ENCODE measurements at regions not wholly inside any gene's neighbourhood (a gene's known extent, or its start where the extent isn't known, plus 50 kb on each side); places are given as distances from the start of the nearest gene placed in this dataset.

DNA sequence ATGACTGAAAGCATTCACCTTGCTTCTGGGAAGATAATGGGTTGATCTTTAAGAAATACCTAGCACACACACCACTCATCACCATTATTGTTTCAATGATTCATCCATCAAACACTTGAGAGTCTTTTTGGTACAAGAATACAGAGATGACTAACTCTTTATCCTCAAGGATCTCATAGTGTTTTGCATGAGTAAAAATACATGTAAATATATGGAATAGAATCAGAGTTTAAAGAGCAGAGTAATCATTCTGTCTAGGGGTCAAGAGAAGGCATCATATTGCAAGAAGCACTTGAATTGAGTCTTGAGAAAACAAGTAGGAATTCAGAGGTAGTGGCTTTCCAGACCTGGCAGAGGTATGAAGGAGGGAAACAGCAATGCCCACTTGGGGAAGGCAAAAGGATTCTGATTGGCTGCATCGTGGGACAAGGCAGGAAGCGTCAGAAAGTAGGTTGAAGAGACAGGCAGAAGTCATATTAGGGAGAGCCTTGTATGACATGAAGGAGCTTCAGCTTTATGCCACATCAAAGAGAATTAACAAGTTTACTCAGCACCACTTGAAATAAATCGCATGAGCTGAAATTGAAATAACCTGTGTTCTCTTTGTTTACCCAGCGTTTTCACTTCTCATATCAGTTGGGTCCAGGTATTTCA, 542.5 kb downstream of the TLE1 start:
- TF ChIP-seq, protein P1, sequence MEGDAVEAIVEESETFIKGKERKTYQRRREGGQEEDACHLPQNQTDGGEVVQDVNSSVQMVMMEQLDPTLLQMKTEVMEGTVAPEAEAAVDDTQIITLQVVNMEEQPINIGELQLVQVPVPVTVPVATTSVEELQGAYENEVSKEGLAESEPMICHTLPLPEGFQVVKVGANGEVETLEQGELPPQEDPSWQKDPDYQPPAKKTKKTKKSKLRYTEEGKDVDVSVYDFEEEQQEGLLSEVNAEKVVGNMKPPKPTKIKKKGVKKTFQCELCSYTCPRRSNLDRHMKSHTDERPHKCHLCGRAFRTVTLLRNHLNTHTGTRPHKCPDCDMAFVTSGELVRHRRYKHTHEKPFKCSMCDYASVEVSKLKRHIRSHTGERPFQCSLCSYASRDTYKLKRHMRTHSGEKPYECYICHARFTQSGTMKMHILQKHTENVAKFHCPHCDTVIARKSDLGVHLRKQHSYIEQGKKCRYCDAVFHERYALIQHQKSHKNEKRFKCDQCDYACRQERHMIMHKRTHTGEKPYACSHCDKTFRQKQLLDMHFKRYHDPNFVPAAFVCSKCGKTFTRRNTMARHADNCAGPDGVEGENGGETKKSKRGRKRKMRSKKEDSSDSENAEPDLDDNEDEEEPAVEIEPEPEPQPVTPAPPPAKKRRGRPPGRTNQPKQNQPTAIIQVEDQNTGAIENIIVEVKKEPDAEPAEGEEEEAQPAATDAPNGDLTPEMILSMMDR (IDR thresholded peaks at IDR 0.05; ENCODE audit: insufficient read depth, low read length, missing control alignments) = no peak
- no peak for DNase-seq (ENCODE audit: low read depth, low spot score)
- POLR2A ChIA-PET = no interaction called here
- CTCF ChIA-PET = interaction anchor here (0.6 kb wide), 1 partner anchor 17 kb away, joined by 3 read pairs; no protein-coding TSS in a partner anchor
- no peak overlapping the region for H3K4me3 ChIP-seq (ENCODE audit: low read depth, low read length)

DNA sequence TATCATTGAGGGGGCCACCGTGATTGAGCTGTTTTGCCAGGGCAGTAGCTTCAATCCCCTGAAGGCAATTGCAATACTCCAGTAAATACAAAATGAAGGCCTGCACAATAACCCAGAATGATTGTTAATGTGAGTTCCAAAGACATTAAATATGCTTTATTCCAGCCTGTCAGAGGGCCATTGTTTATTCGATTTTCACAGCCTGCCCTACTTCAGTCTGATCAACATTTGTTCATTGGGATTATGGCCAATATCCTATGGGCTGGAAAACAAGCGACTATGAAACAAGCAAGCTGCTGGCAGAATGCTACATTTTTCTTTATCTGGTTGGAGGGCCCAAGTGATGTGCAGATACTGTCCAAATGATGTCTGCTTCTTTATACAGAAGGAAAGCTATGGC, 543.1 kb downstream of the TLE1 start:
- POLR2A ChIA-PET = no interaction called here
- TF ChIP-seq, protein P1 (IDR thresholded peaks at IDR 0.05; ENCODE audit: insufficient read depth, low read length, missing control alignments) = no peak
- H3K4me3 ChIP-seq (ENCODE audit: low read depth, low read length) = no peak overlapping the region
- DNase-seq (ENCODE audit: low read depth, low spot score) = no peak
- CTCF ChIA-PET = interaction anchor here (0.6 kb wide), 1 partner anchor 16 kb away, joined by 3 read pairs; no protein-coding TSS in a partner anchor

DNA sequence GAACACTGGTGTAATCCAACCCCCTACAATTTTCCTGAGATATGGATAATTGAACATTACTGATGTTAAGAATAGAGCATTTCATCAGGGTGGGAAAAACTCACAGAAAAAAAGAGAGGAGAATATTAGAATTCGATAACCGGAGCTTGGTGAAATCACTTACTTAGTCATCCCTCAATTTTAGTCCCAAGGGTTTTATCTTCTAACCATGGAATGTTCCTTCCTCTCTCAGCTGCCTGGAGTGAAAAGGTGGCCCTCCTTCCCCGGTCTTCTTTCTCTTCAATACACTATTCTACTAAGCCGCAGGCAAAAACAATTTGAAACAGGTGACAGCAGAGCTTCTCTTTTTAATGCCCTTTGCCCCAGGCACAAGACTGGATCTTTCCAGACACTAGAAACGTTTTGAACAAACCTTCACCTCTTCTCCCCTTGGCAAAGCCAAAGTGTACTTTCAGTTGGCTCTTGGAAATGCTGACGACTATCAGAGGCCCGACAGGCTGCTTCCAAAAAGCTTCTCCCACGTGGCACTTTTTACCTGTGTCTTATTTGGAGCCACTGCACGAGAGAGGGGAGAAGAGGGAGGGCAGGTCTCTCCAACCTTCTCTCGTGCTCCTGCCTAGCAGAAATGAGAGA, 543.9 kb downstream of the TLE1 start:
- H3K4me3 ChIP-seq (ENCODE audit: low read depth, low read length) = no peak overlapping the region
- ChIA-PET CTCF (no interaction called here), POLR2A (no interaction called here)
- no peak for DNase-seq (ENCODE audit: low read depth, low spot score)
- TF ChIP-seq, protein P1 (IDR thresholded peaks at IDR 0.05; ENCODE audit: insufficient read depth, low read length, missing control alignments) = no peak

DNA sequence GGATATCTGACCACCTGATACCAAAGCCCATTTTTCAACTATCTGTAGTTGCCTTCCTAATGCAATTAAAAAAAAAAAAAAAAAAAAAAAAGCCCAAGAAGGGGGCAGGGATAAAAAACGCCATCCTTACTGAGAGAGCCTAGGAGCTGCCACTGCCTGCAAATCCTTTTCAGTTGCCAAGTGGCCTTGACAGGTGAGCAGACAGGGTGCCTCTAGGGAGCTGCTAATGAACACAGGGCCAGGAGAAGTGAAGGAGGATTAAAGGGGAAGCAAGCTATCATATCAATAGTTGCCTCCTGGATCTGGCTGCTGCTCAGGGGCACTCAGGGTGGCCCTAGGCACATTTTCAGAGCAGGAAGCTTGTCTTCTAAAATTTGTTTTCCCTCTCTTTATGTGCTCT, 547.4 kb downstream of the TLE1 start:
- DNase-seq (ENCODE audit: low read depth, low spot score) = no peak
- ChIA-PET POLR2A (no interaction called here), CTCF (no interaction called here)
- H3K4me3 ChIP-seq (ENCODE audit: low read depth, low read length) = no peak overlapping the region
- TF ChIP-seq, protein P1 (IDR thresholded peaks at IDR 0.05; ENCODE audit: insufficient read depth, low read length, missing control alignments) = no peak

GRCh38 chr9:81137976-81138568, 551.3 kb downstream of the TLE1 start:
- CTCF ChIA-PET = no interaction called here
- no peak for DNase-seq (ENCODE audit: low read depth, low spot score)
- TF ChIP-seq, protein P1 (IDR thresholded peaks at IDR 0.05; ENCODE audit: insufficient read depth, low read length, missing control alignments) = no peak
- POLR2A ChIA-PET = no interaction called here
- no peak overlapping the region for H3K4me3 ChIP-seq (ENCODE audit: low read depth, low read length)

DNA sequence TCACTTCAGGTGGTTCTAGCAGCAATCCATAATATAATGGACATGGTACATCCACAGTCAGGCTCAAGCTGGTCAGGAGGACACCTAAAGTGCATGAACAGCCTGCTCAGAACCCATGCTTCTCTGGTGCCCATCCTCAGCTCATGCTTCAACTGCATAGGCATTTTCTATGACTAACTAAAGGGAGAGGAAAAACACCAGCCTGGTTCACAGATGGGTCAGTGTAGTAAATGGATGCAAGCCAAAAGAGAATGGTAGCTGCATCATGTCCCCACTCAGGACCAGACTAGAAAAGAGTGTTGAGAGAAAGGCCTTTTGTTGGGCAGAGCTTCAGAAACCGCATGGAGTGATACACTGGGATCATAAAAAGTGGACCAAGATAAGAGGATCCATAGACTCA, 556.6 kb downstream of the TLE1 start:
- H3K4me3 ChIP-seq (ENCODE audit: low read depth, low read length) = no peak overlapping the region
- POLR2A ChIA-PET = no interaction called here
- no peak for DNase-seq (ENCODE audit: low read depth, low spot score)
- CTCF ChIA-PET = no interaction called here
- TF ChIP-seq, protein P1 (IDR thresholded peaks at IDR 0.05; ENCODE audit: insufficient read depth, low read length, missing control alignments) = no peak
